ENCODE measurements at regions not wholly inside any gene's neighbourhood (a gene's known extent, or its start where the extent isn't known, plus 50 kb on each side); places are given as distances from the start of the nearest gene placed in this dataset.

DNA sequence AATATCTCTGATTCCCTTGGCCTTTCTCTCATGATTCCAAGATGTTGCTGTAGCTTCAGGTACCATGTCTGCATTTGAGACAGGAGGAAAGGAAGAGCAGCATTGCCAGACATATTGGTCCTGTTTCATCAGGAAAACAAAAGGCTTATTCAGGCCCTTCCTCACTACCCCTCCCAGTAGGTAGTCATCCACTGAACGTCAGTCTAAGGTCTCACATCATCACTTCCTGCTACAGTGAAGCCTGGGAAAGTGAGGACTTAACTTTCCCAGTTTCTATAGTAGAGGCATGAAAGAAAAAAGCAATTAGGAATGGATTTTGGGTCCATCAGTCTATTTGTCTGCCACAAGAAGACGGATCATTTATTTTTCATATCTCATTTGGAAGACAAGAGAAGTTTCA lies 85.7 kb upstream of the SOX4 start:
- TF ChIP-seq, protein P1, sequence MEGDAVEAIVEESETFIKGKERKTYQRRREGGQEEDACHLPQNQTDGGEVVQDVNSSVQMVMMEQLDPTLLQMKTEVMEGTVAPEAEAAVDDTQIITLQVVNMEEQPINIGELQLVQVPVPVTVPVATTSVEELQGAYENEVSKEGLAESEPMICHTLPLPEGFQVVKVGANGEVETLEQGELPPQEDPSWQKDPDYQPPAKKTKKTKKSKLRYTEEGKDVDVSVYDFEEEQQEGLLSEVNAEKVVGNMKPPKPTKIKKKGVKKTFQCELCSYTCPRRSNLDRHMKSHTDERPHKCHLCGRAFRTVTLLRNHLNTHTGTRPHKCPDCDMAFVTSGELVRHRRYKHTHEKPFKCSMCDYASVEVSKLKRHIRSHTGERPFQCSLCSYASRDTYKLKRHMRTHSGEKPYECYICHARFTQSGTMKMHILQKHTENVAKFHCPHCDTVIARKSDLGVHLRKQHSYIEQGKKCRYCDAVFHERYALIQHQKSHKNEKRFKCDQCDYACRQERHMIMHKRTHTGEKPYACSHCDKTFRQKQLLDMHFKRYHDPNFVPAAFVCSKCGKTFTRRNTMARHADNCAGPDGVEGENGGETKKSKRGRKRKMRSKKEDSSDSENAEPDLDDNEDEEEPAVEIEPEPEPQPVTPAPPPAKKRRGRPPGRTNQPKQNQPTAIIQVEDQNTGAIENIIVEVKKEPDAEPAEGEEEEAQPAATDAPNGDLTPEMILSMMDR (IDR thresholded peaks at IDR 0.05; ENCODE audit: low read depth, low read length) = no peak

DNA sequence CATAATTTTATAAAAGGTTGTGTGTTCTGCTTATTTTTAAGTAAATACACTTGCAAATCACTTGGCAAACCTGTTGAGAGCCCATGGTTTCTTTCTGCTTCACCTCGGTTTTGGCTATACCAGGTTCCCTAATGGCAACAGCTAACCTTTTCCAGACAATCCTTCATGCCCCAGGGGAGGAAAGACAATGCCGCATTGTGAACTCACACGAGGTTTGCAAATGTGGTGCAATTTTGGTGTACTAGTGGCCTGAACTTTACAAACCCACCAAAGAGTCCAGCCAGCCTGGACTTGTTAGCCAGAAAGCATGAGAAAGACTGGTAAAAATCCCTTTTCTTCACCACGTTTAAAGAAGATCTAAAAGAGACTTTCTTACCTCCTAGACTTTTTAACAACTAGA lies 84.8 kb upstream of the SOX4 start:
- DNase-seq (ENCODE audit: extremely low read depth, low read depth) = no peak
- TF ChIP-seq, protein P1 (IDR thresholded peaks at IDR 0.05; ENCODE audit: low read depth, low read length) = no peak

More for the DNA sequence above, 85.7 kb upstream of the SOX4 start:
- DNase-seq (ENCODE audit: extremely low read depth, low read depth) = no peak

DNA sequence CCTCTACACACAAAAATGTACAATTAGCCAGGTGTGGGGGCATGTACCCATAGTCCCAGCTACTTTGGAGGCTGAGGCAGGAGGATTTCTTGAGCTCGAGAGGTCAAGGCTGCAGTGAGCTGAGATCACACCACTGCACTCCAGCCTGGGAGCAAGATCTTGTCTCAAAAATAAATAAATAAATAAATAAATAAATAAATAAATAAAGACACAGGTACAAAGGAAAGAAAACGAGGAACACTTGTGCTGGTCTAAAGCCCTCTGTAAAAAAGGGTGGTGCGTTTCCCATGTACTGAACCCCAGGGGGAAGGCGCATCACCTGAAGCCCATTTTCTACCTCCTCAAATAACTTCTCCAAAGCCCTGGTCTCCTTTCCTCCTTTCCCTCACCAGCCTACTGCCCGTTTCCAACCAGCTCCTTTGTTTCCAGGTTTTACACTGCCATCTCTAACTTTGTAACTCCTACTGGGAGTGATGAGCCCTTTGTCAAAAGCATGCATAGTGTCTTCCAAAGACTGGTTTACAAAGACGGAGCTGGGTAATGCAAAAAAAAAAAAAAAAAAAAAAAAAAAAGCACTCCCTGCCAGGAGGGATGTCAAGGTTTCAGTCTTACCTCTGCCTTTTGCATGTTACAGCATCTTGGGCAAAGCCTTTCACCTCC lies 81.5 kb upstream of the SOX4 start:
- DNase-seq (ENCODE audit: extremely low read depth, low read depth) = no peak
- TF ChIP-seq, protein P1 (IDR thresholded peaks at IDR 0.05; ENCODE audit: low read depth, low read length) = no peak

DNA sequence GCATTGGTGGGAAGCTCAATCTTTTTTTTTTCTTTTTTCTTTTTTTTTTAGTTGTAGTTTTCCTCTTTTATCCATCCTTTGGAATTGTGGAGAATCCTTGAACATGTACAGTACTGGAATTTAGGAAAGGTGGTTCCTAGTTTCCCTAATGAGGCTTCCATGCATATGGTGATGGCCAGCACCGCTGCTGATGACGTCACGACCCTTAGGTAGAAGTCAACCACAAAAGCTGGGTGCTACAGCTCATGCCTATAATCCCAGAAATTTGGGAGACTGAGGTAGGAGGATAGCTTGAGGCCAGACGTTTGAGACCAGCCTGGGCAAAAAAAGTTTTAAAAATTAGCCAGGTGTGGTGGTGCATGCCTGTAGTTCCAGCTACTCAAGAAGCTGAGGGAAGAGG lies 79.3 kb upstream of the SOX4 start:
- DNase-seq (ENCODE audit: extremely low read depth, low read depth) = no peak
- TF ChIP-seq, protein P1 (IDR thresholded peaks at IDR 0.05; ENCODE audit: low read depth, low read length) = no peak

DNA sequence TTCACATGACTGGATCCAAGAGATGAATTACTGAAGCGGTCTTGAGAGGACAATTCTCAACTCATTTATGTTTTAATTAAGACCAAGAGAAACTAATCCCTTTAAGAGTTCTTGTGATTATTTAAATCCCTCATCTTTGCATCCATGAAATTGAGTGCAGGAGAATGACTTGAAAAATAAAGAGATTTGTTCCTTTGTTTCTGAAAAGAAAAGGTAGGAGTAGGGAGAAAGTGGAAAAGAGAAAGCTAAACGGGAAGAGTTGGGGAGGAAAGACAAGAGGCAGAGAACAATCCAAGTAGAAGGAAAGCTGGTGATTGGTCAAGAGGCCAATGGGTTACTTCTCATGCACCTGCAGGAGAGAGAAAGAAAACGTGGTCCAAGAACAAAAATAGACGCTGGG lies 75.2 kb upstream of the SOX4 start:
- TF ChIP-seq, protein P1 (IDR thresholded peaks at IDR 0.05; ENCODE audit: low read depth, low read length) = no peak
- DNase-seq (ENCODE audit: extremely low read depth, low read depth) = no peak

DNA sequence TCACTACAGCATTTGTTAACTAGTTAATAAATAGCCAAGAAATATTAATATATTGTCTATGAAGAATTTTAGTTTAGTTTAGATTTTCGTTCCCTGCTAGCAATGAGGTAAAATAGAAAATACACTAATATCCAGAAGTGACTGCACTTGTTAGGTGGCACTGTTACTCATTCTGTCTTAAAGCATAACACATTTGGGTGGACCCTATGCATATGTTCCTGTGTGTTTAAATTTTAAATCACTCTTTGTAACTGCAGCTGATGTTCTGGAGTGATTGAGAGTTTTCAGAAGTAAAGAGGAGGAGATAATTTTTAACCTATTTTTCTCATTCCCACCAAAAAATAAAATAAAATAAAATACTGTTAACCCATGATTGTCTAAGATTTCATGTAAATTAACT lies 73.9 kb upstream of the SOX4 start:
- DNase-seq (ENCODE audit: extremely low read depth, low read depth) = no peak
- TF ChIP-seq, protein P1 (IDR thresholded peaks at IDR 0.05; ENCODE audit: low read depth, low read length) = no peak

DNA sequence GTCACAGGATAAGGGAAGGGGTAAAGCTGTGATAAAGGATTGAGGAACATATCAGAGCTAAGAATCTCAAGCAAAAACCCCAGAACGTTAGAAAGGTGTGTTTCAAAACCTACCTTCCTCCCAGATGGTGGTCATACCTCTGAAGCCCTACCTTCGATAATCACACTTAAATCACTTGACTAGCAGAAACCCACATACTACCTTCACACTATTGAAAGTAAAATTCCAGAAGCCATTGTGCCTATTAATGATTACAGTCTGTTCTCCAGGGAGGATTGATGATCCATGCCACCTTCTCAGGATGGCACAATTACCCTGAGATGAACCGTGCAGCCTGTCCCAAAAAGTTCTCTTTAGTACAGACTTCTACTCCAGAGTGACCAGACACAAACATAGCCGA lies 72.3 kb upstream of the SOX4 start:
- no peak for DNase-seq (ENCODE audit: extremely low read depth, low read depth)
- TF ChIP-seq, protein P1 (IDR thresholded peaks at IDR 0.05; ENCODE audit: low read depth, low read length) = no peak
